SJSA1 (cell line): ENCODE measurements at regions not wholly inside any gene's neighbourhood (a gene's known extent, or its start where the extent isn't known, plus 50 kb on each side); places are given as distances from the start of the nearest gene placed in this dataset.

Experiments
- DNase-seq, 2 experiments: peaks; one replicate each; pipeline ENCODE4 v3.0.0-alpha.2; 2015 to 2020; ENCODE audit warnings: low spot score in 2 of 2, low read depth in 1 of 2
- H3K27ac ChIP-seq: fragments of 250-450 bp; sonication (Bioruptor Pico); 2 replicates; pipeline ENCODE4 v1.5.1; 2020; ENCODE audit warnings: mild to moderate bottlenecking, moderate library complexity
- H3K27me3 ChIP-seq: fragments of 250-450 bp; sonication (Bioruptor Pico); replicated peaks from 2 replicates; pipeline ENCODE4 v1.5.1; 2020; ENCODE audit warnings: mild to moderate bottlenecking, moderate library complexity
- H3K36me3 ChIP-seq: fragments of 250-450 bp; sonication (Bioruptor Pico); 2 replicates; pipeline ENCODE4 v1.5.1; 2020; ENCODE audit warnings: mild to moderate bottlenecking
- H3K4me1 ChIP-seq: fragments of 250-450 bp; sonication (Bioruptor Pico); replicated peaks from 2 replicates; pipeline ENCODE4 v1.6.1; 2021; ENCODE audit warnings: mild to moderate bottlenecking
- H3K4me3 ChIP-seq: fragments of 250-450 bp; sonication (Bioruptor Pico); 2 replicates; pipeline ENCODE4 v1.5.1; 2020; ENCODE audit warnings: mild to moderate bottlenecking
- H3K9me3 ChIP-seq: fragments of 250-450 bp; sonication (Bioruptor Pico); replicated peaks from 2 replicates; pipeline ENCODE4 v1.5.1; 2020; ENCODE audit warnings: mild to moderate bottlenecking

DNA sequence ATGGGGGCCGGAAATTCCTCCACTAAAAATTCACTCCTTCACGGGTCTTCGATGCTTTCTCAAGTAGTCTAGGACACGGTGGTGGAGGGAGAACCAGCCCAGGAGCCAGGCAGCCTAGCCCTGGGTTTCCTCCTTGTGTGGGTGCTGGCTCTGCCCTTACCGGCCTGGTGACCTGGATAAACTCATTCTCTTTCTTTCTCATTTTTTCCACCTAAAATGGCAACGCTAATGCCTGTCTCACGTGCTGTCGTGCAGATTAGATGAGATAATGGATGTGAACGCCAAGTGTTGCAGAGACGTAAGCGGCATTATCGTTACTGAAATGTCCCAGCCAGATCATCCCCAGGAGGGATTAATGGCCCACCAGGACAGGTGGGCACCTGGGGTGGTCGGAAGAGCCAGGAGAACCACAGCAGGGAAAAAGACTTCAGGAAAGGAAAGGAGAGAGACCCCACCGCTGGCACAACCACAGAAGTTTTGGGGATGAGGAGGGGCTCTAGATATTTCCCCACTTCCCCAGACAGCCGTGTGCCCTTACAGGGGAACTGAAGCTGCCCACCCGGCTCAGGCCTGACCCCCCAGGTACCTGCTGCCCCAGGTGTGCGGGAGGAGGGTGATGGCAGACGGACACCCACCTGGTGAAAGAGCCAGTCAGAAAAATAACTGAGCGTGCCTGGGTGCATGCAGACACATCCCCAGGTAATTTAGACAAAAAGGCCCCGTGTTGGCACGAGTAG, 100.8 kb upstream of the ASAP2 start:
- no peak overlapping the region for H3K27ac ChIP-seq
- H3K4me1 ChIP-seq: peaks cover 6% of the 10 kb centered on the region
- H3K4me3 ChIP-seq: no peak overlapping the region
- H3K27me3 ChIP-seq: no peaks in the 10 kb centered on the region
- DNase-seq: no peak
- H3K36me3 ChIP-seq: no peaks in the 10 kb centered on the region
- no peaks in the 10 kb centered on the region for H3K9me3 ChIP-seq

DNA sequence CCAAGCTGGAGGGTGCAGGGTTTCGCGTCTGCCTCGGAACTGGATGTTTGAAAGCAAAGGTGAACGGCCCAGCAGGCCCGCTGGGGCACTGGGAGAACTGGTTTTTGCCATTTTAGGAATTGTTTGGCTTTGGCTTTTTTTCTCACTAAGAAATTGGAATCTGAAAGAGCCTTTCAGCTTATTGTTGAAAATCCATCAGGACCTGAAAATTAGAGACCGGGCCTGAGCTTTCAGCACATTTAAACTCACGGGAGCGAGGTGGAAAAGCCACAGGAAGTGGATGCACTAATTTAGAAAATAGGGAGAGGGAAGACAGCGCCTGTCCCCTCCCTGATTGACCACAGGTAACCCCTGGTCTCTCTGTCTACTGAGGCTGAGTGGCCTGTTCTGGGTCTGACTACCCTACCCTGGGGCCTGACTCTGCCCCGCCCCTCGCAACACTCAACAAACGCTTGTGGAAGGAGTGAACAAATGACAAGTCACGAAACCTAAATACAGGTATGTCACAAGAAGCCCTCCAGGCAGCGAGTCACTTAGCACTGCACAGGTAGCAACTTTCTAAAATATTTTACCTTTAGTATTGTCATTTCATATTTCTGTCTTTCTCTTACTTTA, 100.3 kb upstream of the MBOAT2 start:
- peak in 1 of 2 experiments; percentile 31 for DNase-seq
- Histone ChIP-seq H3K36me3 (no peaks in the 10 kb centered on the region), H3K4me1 (peaks cover 11% of the 10 kb centered on the region), H3K27ac (no peak overlapping the region), H3K4me3 (no peak overlapping the region), H3K27me3 (no peaks in the 10 kb centered on the region), H3K9me3 (no peaks in the 10 kb centered on the region)

DNA sequence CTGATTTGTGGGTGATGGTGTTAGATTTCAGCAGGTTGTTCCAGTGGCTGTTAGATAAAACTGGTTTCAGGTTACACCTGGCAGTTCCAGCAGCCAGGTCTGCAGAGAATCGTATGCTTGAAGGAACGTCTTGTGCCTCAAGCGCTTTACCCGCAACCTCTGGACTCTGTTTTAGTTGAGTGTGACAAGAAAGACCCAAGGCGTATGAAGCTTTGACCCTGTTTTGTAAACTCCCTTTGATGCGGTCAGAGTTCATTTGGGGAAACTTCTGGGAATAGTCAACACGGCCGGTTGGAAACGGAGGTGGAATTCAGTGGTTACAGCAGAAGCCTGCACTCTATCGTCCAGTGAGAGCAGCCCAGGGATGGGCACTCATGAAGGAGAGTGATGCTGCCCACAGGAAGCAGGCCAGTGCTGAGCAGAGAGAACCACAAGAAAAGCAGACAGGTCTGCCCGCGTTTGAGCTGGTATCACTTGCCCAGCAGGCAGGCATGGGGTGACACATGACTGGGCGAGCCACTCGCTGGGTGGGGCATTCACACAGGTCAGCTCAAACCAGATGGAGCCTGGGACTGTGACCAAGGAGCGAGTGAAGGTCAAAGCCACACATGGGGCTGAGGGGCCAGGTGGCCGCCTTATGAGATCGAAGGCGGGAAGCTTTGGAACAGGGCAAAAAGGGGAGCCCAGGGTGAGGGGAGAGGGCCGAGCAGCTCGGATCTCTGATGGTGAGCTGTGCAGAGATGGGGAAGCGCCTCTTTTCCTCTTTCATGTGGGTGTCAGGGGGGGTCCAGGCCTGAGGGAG, 99.6 kb upstream of the MBOAT2 start:
- Histone ChIP-seq H3K27me3 (no peaks in the 10 kb centered on the region), H3K9me3 (no peaks in the 10 kb centered on the region), H3K4me3 (no peak overlapping the region), H3K4me1 (peaks cover 14% of the 10 kb centered on the region), H3K27ac (no peak overlapping the region), H3K36me3 (no peaks in the 10 kb centered on the region)
- DNase-seq: peak in 1 of 2 experiments; percentile 37

DNA sequence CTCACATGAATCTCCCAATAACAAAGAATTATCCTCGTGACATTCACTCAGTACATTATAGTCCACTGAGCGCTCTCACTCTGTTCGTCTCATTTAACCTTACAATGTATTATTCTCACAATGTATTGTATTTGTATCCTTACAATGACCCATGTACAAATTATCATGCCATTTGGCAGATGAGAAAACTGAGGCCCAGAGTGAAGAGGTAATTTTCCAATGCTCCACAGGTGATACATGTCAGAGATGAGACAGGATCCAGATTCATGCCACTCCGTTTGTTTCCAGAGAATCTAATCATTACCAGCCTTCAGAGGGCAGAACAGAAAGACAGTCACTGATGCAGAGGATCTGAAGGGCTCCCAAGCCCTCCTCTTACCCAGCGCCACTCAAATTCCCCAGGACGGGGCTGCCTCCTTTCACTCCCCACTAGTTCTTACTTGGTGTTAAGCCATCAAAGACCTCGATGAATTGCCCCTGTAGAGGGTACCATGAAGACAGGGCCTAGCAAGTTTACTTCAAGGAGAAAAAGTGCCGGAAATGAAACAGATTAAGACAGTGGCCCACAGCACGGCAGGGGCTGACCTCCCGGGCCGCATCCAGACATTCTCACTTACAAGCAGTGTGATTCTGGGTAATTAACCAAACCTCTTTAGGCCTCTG, 98.4 kb upstream of the MBOAT2 start:
- no peak overlapping the region for H3K4me3 ChIP-seq
- H3K4me1 ChIP-seq: peaks cover 14% of the 10 kb centered on the region
- H3K36me3 ChIP-seq: no peaks in the 10 kb centered on the region
- DNase-seq: peak in 1 of 2 experiments; percentile 33
- no peak overlapping the region for H3K27ac ChIP-seq
- H3K27me3 ChIP-seq: no peaks in the 10 kb centered on the region
- H3K9me3 ChIP-seq: no peaks in the 10 kb centered on the region

DNA sequence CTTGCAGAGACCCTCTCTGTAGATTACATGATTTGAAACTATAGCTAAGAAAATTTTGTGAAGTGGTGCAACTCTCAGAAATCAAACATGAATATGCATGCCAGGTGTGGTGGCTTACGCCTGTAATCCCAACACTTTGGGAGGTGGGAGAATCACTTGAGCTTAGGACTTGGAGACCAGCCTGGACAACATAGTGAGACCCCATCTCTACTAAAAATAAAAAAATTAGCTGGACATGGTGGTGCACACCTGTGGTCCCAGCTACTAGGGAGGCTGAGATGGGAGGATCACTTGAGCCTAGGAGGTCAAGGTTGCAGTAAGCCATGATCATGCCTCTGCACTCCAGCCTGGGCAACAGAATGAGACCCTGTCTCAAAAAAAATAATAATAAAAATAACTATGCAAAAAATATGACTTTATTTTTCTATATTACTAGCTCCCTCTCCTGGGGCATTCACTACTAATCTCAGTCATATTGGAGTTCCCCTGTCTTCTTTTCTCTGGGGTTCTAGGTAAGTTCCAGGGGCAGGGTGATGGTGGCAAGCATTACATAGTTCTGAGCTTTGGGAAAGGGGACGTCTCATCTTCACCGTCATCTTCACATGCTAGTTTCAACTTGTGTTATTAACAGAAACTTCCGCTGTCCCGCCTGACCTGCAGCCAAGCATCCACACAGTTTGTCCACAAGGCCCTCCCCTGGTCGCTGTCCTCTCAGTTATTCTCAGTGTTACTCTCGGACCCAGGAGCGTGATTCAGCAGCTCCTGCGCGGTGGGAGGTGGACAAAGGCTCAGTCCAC, 96.8 kb upstream of the MBOAT2 start:
- H3K4me3 ChIP-seq: no peak overlapping the region

DNA sequence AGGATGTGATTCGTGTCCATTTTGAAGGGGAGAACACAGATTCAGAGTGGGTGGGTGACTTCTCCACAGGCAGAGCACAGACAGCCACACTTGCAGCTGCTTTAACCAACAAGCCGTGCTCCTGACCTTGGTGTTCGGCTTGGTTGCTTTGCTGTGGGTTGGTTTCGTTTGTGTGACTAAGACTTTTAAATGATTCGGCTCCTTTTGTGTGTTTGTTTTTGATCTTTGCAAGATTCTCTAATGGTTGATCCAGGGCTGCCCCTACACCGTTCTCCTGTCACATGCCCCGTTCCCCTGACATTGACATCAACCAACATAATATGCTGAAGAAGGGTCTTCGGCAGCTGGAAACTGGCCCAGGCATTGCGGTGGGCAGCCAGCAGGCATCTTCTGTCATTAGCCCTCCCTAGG, 95.9 kb upstream of the MBOAT2 start:
- peak; percentile 57 to 69 for DNase-seq
- peak overlapping the region; percentile 34 for H3K27ac ChIP-seq

More for the DNA sequence above, 96.8 kb upstream of the MBOAT2 start:
- no peaks in the 10 kb centered on the region for H3K27me3 ChIP-seq
- H3K4me1 ChIP-seq: peaks cover 14% of the 10 kb centered on the region
- H3K36me3 ChIP-seq: no peaks in the 10 kb centered on the region
- peak in 1 of 2 experiments; percentile 8 for DNase-seq
- H3K9me3 ChIP-seq: no peaks in the 10 kb centered on the region
- H3K27ac ChIP-seq: no peak overlapping the region

DNA sequence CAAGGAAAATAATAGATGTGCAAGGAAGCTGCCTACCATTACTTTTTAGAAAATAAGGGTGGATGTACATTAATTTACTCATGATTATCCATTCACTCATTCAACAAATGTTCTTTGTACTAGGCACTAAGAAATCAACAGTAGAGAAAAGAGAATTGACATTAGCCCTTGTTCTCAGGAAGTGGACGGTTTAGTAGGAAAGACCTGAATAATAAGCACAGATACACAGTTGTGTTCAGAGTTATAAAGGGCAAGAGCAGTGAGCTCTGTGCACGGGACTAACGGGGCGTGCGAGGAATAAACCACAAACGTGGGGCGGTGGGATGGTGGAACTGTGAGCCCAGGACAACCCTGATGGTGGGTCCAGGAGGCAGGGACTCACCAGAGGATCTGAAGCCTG, 94.4 kb upstream of the MBOAT2 start:
- H3K4me3 ChIP-seq: no peak overlapping the region
- peak in 1 of 2 experiments; percentile 33 for DNase-seq
- H3K9me3 ChIP-seq: no peaks in the 10 kb centered on the region
- no peak overlapping the region for H3K27ac ChIP-seq
- H3K4me1 ChIP-seq: peaks cover 14% of the 10 kb centered on the region
- H3K36me3 ChIP-seq: no peaks in the 10 kb centered on the region
- H3K27me3 ChIP-seq: no peaks in the 10 kb centered on the region

More for the DNA sequence above, 95.9 kb upstream of the MBOAT2 start:
- no peaks in the 10 kb centered on the region for H3K27me3 ChIP-seq
- no peaks in the 10 kb centered on the region for H3K9me3 ChIP-seq
- no peak overlapping the region for H3K4me3 ChIP-seq
- H3K4me1 ChIP-seq: peaks cover 14% of the 10 kb centered on the region
- H3K36me3 ChIP-seq: no peaks in the 10 kb centered on the region

DNA sequence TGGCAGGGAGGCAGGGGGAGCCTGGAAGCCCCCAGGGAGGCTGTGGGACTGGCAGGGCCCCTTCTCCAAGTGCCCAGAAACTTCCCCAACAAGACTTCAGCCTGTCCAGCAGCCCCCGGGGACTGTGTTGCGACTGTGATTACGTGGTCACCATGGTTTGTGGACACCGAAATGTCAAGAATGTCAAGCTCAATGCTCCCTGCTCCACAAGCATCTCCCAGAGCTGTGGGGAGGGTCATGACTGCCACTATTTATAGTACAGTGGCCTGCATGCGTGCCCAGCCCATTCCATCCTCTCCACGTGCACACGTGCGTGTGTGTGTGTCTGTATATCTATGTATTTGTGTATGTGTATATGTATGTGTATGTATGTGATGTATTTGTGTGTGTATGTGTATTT, 93.8 kb upstream of the MBOAT2 start:
- no peaks in the 10 kb centered on the region for H3K9me3 ChIP-seq

DNA sequence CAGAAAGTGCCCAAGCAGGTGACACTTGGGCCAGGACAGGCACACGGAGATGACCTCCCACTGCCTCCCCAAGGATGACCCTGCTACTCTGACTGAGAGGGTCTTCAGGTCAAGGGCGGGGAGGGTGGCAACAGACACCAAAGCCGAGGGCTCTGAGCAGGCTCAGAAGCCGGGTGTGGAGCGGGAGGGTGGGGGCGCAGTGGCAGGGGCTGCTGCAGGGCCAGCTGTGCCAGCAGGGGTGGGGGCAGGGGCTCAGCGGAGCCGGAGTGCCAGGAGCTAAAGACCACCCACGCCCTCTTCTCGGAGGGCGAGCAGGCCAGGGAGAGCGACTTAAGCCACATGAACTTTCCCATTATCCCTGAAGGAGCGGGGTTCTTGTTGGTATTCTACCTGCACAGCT, 93.3 kb upstream of the MBOAT2 start:
- Histone ChIP-seq H3K27ac (no peak overlapping the region), H3K27me3 (no peaks in the 10 kb centered on the region), H3K4me3 (no peak overlapping the region), H3K4me1 (peaks cover 24% of the 10 kb centered on the region), H3K36me3 (no peaks in the 10 kb centered on the region), H3K9me3 (no peaks in the 10 kb centered on the region)
- DNase-seq: peak in 1 of 2 experiments; percentile 37

More for the DNA sequence above, 93.8 kb upstream of the MBOAT2 start:
- Histone ChIP-seq H3K36me3 (no peaks in the 10 kb centered on the region), H3K27me3 (no peaks in the 10 kb centered on the region), H3K4me1 (peaks cover 19% of the 10 kb centered on the region), H3K27ac (no peak overlapping the region), H3K4me3 (no peak overlapping the region)
- DNase-seq: peak in 1 of 2 experiments; percentile 38

DNA sequence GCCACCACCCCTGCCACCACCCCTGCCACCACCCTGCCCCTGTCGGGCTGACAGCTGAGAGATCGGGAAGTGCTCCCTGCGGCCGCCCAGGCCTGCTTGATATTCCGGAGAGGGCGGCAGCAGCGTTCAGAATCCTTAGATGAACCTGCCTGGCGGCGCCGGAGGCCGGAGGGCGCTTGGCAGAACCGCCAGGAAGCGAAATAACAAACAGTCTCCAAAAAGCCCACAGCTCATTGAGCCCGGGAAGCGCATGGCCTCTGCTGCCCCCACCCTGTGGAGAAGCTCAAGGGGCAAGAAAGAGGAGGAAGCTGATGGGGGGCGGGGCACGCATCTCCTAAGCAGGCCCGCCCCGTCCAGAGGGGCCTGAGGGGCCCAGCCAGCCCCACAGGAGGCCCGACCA, 92.2 kb upstream of the MBOAT2 start:
- H3K4me3 ChIP-seq: no peak overlapping the region
- H3K4me1 ChIP-seq: peaks cover 30% of the 10 kb centered on the region
- no peaks in the 10 kb centered on the region for H3K36me3 ChIP-seq
- peak in 1 of 2 experiments; percentile 43 for DNase-seq
- H3K27ac ChIP-seq: no peak overlapping the region
- H3K9me3 ChIP-seq: no peaks in the 10 kb centered on the region
- no peaks in the 10 kb centered on the region for H3K27me3 ChIP-seq

DNA sequence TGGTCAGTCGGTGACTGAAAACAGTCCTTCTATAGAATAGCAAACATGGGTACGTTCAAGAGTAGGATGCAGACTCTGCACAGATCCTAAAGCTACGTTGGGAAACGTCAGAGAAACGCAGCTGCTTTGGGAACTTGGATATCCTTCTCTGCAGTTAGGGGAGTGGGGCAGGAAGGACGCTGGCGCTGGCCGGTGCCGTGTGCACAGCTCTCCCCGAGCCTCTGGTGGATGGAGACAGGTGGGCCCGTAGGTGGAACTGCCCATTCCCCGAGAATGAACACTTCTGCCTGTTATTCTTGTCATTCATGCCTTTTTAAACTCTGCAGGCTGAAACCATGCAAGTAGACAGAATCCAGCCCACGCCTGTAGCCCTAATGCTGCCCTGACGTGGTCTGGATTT, 91.7 kb upstream of the MBOAT2 start:
- H3K36me3 ChIP-seq: no peaks in the 10 kb centered on the region
- no peak overlapping the region for H3K27ac ChIP-seq
- no peaks in the 10 kb centered on the region for H3K9me3 ChIP-seq
- H3K4me1 ChIP-seq: peaks cover 30% of the 10 kb centered on the region
- no peaks in the 10 kb centered on the region for H3K27me3 ChIP-seq
- peak in 1 of 2 experiments; percentile 37 for DNase-seq
- H3K4me3 ChIP-seq: no peak overlapping the region

DNA sequence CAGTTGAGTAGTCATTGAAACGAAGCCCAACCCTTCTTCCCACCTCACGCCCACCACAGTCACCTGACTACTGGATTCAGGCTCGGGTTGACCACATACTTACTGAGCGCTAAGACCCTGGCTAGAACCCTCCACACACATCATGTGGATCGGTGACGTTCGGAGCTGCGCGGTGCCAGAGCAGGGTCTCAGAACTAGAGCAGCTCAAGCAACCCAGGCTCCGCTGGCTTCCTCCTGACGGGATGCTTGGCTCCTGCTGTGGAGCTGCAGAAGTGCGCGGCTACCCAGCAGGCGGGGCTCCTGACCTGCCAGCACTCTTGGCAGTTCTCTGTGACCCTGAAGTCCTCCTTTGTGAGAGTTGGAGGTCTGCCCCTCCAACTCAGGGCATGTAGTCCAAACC, 90.6 kb upstream of the MBOAT2 start:
- no peak overlapping the region for H3K4me3 ChIP-seq

DNA sequence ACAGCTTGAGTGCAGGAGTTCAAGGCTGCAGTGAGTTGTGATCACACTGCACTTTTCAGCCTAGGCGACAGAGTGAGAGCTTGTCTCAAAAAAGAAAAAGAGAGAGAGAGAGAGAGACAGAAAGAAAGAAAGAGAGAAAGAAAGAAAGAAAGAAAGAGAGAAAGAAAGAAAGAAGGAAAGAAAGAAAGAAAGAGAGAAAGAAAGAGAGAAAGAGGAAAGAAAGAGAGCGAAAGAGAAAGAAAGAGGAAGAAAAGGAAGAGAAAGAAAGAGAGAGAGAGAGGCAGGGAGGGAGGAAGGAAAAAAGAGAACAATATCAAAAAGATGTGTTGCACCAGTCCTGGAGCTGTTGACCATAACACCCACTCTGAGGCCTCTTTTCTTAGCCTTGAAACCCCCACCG, 89.8 kb upstream of the MBOAT2 start:
- Histone ChIP-seq H3K9me3 (no peaks in the 10 kb centered on the region), H3K4me3 (no peak overlapping the region), H3K4me1 (peaks cover 16% of the 10 kb centered on the region), H3K36me3 (no peaks in the 10 kb centered on the region), H3K27me3 (no peaks in the 10 kb centered on the region), H3K27ac (no peak overlapping the region)
- DNase-seq: peak in 1 of 2 experiments; percentile 19

More for the DNA sequence above, 90.6 kb upstream of the MBOAT2 start:
- Histone ChIP-seq H3K27me3 (no peaks in the 10 kb centered on the region), H3K4me1 (peaks cover 22% of the 10 kb centered on the region), H3K9me3 (no peaks in the 10 kb centered on the region), H3K27ac (no peak overlapping the region), H3K36me3 (no peaks in the 10 kb centered on the region)
- DNase-seq: peak in 1 of 2 experiments; percentile 33
